HG02642 (cell line): ENCODE measurements at regions not wholly inside any gene's neighbourhood (a gene's known extent, or its start where the extent isn't known, plus 50 kb on each side); places are given as distances from the start of the nearest gene placed in this dataset.
"Not testable (repeated sequence)": the region's sequence is repeated elsewhere in the genome, so short reads cannot be mapped to it uniquely, and the experiment has no call there.

Experiments
- ATAC-seq: cut with Tn5 transposase; IDR thresholded peaks from one replicate; pipeline ENCODE4 v1.9.1; 2021; ENCODE audit warnings: mild to moderate bottlenecking; ENCODE audit not compliant: unreplicated experiment, poor library complexity

GRCh38 chr4:107392951-107393350 lies 327.1 kb downstream of the PAPSS1 start:
- no peak for ATAC-seq

GRCh38 chr4:107392380-107392779 lies 327.7 kb downstream of the PAPSS1 start:
- no peak for ATAC-seq

GRCh38 chr4:107391630-107392028 lies 328.4 kb downstream of the PAPSS1 start:
- ATAC-seq = no peak

GRCh38 chr4:107391009-107391629 lies 328.9 kb downstream of the PAPSS1 start:
- no peak for ATAC-seq

DNA sequence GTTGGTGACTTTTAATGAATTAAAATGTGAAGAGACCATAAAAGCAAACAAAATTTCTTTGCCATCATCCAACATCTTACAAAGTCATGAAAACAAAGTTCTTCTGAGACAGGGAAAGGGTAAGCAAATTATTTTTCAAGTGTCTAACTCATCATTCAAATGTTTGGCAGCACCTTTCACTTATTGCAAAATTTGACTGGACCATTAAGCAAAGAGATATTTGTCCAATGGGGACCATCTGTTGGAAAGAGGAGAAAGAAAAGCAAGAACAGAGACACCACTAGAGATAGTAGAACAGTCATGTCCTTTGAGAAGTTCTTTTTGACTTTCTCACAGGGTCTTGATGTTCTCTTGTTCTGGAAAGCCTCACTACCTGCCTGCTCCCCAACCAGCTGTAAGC lies 330.1 kb downstream of the PAPSS1 start:
- ATAC-seq = no peak

DNA sequence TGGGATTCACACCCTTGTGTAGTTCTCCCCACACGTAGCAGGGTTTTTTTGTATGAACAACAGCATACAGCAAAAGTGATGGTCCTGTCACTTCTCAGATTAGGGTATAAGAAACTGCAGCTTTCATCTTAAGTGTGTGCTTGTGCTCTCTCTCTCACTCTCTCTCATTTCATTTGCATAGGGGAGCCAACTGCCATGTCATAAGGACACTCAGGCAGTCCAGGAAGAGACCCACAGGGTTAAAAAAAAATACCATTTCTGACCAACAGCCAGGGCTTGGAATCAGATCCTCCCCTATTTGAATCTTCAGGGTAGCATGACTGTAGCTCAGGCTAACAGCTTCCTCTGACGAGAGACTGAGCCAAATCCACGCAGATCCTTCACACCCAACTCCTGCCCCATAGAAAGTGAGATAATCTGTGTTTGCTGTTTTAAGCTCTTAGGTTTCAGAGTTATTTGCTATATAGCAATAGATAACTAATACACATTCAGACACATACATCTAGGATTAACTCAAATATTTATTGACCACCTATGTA lies 331.2 kb downstream of the PAPSS1 start:
- ATAC-seq = peak; percentile 58

GRCh38 chr4:107380836-107381438 lies 339.1 kb downstream of the PAPSS1 start:
- no peak for ATAC-seq

- no peak for ATAC-seq
Observed at GRCh38 chr4:107380190-107380589, 339.8 kb downstream of the PAPSS1 start.

DNA sequence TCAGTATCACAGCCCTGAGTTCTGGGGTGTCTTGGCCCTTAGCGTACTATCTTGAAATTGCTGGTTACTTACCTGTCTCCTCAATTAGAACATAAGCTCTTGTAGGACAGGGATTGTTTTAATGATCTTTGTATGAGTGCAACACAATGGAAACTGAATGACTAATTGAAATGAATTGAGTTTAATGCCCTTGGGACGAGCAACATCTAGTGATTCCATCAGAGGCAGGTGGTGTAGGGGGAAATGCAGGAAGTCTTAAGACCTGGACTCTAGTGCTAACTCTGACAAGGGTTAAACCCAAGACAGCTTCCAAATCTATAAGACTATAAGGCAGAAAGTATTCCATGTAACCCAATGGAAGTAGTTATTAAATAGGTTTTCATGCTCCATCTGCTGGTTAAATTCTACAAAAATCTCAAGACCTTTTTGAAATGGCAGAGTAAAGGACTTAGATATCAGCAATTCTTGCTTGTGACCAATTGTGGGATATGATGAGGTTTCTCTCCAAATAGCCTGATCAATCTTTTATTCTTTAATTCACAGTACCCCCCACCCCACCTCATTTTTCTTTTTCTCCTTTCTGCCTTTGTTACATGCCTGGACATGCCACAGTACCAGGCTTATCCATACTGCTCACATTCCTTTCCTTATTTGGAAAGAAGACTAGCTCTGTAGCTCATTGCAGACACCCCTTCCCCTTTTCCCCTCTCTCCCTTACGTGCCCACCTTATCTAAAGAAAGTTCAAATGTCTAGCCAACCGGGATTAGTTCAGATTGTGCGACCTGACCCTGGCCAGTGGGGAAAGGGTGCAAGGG lies 340.8 kb downstream of the PAPSS1 start:
- ATAC-seq = no peak

- no peak for ATAC-seq
Observed at GRCh38 chr4:107376293-107376692, 340.2 kb upstream of the DKK2 start.

DNA sequence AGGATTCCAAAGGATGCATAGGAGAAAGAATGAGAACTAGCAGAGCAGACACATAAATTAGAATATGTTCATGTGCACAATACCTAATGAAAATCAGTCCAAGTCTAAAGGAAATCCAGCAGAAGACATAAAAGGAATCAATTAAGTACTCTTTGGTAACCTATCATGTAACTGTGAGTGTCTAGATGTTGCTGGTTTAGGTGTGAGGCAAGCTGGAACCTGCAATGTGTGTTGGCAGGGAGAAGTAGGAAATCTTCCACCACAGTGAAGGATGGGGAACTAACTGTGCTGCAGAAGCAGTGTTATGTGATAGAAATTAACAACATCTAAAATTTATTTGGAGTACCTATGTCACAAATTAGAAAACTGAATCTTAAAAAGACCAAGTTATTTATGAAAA lies 330.8 kb upstream of the DKK2 start:
- no peak for ATAC-seq

- ATAC-seq = no peak
Observed at GRCh38 chr4:107366016-107366735, 330.1 kb upstream of the DKK2 start.

DNA sequence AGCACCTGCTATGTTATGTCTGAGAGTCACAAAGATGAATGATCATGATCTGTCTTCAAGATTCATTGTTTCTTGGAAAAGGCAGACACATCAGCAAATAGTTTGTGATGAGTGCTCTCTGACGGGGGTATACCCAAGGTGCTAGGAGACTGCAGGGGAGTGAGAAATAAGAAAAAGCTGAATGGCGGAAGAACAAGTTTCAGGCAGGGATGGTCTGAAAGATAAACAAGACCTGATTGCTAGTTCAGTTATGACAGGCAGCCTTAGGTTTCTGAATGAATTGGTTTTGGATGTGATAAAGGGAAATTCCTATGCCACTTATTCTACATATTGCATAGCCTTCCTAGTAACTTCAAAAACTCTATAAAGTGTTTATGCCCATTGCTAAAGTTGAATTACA lies 327.0 kb upstream of the DKK2 start:
- ATAC-seq = no peak

DNA sequence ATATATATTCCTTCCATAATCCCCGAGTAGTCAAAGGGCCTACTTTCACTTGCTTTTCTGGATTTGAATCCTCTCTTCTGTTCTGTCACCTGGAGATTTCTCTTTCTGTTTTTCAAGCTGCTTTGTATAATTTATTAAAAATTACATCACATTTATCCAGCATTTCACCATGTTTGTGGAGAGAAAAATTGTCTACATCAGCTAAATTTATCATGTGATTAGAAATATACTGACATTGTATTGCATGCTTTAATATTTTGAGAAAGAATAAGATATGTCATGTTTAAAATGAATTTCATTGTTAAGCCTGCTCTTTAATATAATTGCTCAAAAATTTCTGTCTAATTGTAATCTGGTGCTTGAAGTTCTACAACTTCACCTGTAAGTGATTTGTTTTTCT lies 323.1 kb upstream of the DKK2 start:
- ATAC-seq = no peak

DNA sequence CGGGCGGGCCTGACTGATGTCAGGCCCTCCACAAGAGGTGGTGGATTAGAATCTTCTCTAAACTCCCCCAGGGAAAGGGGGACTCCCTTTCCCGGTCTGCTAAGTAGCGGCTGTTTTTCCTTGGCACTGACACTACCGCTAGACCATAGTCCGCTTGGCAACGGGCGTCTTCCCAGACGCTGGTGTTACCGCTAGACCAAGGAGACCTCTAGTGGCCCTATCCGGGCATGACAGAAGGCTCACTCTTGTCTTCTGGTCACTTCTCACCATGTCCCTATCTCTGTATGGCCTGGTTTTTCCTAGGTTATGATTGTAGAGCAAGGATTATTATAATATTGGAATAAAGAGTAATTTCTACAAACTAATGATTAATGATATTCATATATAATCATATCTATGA lies 318.2 kb upstream of the DKK2 start:
- not testable (repeated sequence) for ATAC-seq

- ATAC-seq = no peak
Observed at GRCh38 chr4:107351196-107351595, 315.1 kb upstream of the DKK2 start.

DNA sequence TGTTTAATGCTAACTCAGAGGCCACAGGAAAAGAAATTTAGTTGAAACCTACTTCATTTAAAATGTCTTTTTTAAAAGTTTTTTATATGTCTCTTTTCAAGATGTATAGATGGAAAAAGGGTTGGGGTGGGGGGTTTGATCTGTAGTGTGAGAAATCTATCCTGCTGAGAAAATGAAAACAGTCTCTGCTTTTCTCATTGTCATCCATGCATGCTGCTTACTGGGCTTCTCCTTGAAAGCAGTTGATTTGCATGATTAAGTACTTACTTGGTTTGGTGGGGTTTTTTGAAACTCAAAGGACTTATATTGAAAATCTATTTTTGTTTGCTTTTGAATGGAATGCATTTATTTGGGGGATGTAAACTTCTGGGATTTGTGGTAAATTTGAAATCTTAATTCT lies 313.6 kb upstream of the DKK2 start:
- no peak for ATAC-seq

DNA sequence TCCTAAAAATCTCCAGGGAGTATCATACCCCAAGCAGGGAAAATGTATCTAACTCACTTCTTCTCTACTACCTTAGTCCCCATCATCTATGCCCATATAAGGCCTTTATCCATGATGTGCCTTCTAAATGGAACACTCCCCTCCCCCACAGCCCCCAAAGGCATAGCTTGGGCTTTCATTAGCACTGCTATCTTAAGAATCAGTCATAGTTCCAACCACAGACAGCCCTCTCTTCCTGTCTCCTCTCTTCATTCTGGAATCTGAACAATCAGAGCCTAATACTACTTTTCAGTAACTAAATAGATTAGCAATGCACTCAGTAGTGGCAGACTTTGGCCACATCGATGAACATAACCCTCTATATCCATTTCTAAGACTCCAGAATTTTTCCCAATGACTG lies 313.2 kb upstream of the DKK2 start:
- ATAC-seq = no peak

DNA sequence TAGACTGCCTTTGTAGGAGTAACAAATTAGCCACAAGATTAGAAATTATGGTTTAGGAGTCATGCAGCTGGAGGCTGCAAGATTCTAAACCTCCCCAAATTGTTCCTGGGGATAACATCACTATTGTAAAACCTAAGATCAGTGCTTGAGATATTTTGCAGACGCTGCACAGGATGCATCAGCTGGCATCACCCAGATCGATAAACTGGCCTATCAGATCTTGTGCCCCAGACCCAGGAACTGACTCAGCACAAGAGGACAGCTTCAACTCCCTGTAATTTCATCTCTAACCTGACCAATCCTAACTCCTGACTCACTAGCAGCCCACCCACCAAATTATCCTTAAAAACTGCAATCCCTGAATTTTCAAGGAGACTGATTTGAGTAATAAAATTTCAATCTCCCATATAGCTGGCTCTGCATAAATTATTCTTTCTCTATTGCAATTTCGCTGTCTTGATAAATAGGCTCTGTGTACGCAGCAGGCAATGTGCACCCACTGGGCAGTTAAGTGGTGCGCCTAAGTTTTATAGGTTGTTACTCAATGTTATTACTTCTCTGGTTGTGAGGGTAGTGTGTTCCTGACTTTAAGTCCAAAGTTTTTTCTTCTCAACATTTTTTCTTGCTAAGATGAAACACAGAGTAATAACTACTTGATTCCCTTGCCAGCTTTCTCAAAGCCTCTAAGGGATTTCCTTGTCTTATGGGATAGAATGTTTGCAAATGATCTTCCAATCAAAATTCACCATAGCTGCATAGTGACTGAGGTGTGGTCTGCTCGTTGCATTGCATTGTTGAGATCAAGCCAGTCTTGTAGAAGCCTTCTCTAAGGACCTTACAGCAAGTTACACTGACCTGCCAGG lies 312.3 kb upstream of the DKK2 start:
- ATAC-seq = no peak

DNA sequence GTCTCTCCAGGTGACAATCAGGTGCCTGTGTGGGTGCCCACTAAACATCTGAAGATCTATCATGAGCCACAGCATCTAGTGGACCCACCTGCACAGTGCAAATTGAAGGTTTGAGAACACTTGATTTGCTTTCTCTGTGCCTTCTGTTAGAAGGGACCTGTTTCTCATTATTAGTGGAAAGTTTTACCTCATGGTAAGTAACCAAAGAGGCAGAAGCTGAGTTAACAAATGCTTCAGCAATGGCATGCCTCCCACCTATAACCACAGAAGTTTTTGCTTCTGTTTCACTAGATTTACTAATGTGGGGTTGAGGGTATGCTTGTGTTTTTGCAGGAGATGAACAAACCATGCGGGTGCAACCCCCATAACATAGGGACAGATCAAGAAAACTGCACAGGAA lies 297.4 kb upstream of the DKK2 start:
- no peak for ATAC-seq
